ENCODE measurements at regions not wholly inside any gene's neighbourhood (a gene's known extent, or its start where the extent isn't known, plus 50 kb on each side); places are given as distances from the start of the nearest gene placed in this dataset.

- TF ChIP-seq CTCF (IDR thresholded peaks at IDR 0.05; ENCODE audit: low read depth, low read length): no peak
- no peak overlapping the region for H3K4me3 ChIP-seq (ENCODE audit: low read depth, low read length)
These were observed 206.4 kb upstream of the P2RY1 start for GRCh38 chr3:152628496-152628895.

GRCh38 chr3:152629363-152630122, 205.4 kb upstream of the P2RY1 start:
- no peak for TF ChIP-seq CTCF (IDR thresholded peaks at IDR 0.05; ENCODE audit: low read depth, low read length)
- no peak overlapping the region for H3K4me3 ChIP-seq (ENCODE audit: low read depth, low read length)

- TF ChIP-seq CTCF (IDR thresholded peaks at IDR 0.05; ENCODE audit: low read depth, low read length): no peak
- H3K4me3 ChIP-seq (ENCODE audit: low read depth, low read length): no peak overlapping the region
These were observed 199.5 kb upstream of the P2RY1 start for GRCh38 chr3:152635389-152635788.

- TF ChIP-seq CTCF (IDR thresholded peaks at IDR 0.05; ENCODE audit: low read depth, low read length): no peak
- H3K4me3 ChIP-seq (ENCODE audit: low read depth, low read length): no peak overlapping the region
These were observed 198.3 kb upstream of the P2RY1 start for GRCh38 chr3:152636651-152637050.

- H3K4me3 ChIP-seq (ENCODE audit: low read depth, low read length): no peak overlapping the region
- TF ChIP-seq CTCF (IDR thresholded peaks at IDR 0.05; ENCODE audit: low read depth, low read length): no peak
These were observed 196.7 kb upstream of the P2RY1 start for GRCh38 chr3:152638214-152638613.

- TF ChIP-seq CTCF (IDR thresholded peaks at IDR 0.05; ENCODE audit: low read depth, low read length): no peak
- H3K4me3 ChIP-seq (ENCODE audit: low read depth, low read length): no peak overlapping the region
These were observed 196.1 kb upstream of the P2RY1 start for GRCh38 chr3:152638707-152639450.

- TF ChIP-seq CTCF (IDR thresholded peaks at IDR 0.05; ENCODE audit: low read depth, low read length): no peak
- no peak overlapping the region for H3K4me3 ChIP-seq (ENCODE audit: low read depth, low read length)
These were observed 193.7 kb upstream of the P2RY1 start for GRCh38 chr3:152641198-152641597.
